ENCODE measurements at regions not wholly inside any gene's neighbourhood (a gene's known extent, or its start where the extent isn't known, plus 50 kb on each side); places are given as distances from the start of the nearest gene placed in this dataset.

DNA sequence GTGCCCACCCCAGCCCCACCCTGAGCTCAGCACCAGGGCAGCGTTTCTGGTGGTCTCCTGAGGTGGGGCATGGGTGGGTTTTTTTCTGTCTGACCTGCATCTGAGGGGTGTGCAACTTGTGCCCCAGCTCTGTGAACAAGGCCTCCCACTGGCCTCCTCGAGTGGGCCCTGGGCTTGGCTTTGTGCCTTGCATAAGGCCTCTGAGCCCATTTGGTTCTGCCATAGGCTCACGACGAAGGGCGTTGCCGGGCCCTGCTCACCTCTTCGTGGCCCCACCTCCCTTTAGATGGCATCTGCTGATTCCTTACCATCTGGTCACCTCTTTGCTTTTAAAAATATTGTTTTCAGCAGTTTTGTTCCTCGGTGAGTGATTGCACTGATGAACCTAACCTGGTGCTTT lies 127.1 kb upstream of the COL5A1 start:
- no peaks in the 10 kb centered on the region for H3K4me1 ChIP-seq
- H3K36me3 ChIP-seq: no peaks in the 10 kb centered on the region
- intact Hi-C loops (cut with DNase I; ENCODE audit: low total_unique reads): no loop called here
- no peak overlapping the region for H3K27ac ChIP-seq
- in situ Hi-C loops (cut with MboI; ENCODE audit: low pct_ligation_motif_present in 1 of 4, low pct_unique_long_range_greater_than_20kb in 1 of 4, low sequenced_read_pairs in 3 of 4): no loop called here
- H3K9me3 ChIP-seq: no peaks in the 10 kb centered on the region
- TF ChIP-seq POLR2AphosphoS5 (IDR thresholded peaks at IDR 0.05) (no peak), EP300 (IDR thresholded peaks at IDR 0.05; ENCODE audit: low read depth) (no peak), POLR2A (IDR thresholded peaks at IDR 0.05) (no peak)
- TF ChIP-seq, protein P1, sequence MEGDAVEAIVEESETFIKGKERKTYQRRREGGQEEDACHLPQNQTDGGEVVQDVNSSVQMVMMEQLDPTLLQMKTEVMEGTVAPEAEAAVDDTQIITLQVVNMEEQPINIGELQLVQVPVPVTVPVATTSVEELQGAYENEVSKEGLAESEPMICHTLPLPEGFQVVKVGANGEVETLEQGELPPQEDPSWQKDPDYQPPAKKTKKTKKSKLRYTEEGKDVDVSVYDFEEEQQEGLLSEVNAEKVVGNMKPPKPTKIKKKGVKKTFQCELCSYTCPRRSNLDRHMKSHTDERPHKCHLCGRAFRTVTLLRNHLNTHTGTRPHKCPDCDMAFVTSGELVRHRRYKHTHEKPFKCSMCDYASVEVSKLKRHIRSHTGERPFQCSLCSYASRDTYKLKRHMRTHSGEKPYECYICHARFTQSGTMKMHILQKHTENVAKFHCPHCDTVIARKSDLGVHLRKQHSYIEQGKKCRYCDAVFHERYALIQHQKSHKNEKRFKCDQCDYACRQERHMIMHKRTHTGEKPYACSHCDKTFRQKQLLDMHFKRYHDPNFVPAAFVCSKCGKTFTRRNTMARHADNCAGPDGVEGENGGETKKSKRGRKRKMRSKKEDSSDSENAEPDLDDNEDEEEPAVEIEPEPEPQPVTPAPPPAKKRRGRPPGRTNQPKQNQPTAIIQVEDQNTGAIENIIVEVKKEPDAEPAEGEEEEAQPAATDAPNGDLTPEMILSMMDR (IDR thresholded peaks at IDR 0.05): no peak
- no peaks in the 10 kb centered on the region for H3K27me3 ChIP-seq
- no peak for DNase-seq
- no peak overlapping the region for H3K4me3 ChIP-seq
- WGBS, 2 donors (ENCODE audit: low coverage in 1 of 2): 82 to 85% methylated on average over 2 to 8 of the region's 8 CpGs

DNA sequence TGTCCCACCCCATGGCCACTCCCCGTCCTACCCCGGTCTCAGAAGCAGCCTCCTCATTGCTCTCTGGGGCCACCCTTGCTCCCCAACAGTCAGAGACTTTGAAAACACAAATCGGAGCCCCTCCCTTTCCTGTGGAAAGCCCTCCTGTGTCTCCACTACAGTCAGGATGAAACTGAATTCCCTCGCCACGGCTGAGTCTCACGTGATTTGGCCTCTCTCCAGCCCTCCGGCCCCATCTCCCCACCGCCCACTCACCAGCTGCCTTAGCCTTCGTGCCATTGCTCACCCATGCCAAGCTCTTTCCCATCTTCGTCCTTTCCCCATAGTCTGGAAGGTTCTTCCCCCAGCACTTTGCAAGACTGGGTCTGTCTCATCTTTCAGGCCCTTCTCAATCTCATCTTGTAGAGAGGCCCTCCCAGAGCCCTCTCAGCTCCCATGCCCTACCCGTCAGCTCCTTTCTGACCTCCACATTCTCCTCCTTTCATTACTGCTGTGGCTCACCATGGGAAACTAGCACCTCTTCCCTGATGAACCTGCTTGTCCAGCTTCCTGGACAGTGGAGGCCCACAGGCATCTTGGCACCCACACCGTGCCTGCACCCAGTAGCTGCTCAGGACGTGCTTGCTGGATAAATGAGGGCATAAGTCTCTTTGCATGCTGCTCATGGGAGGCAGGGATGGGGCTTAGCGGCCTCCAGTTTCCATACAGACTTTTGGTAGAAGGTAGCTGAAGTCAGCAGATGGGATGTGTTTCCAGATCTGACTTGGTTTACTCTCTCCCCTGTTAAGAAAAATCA lies 126.4 kb upstream of the COL5A1 start:
- intact Hi-C loops (cut with DNase I; ENCODE audit: low total_unique reads): no loop called here
- in situ Hi-C loops (cut with MboI; ENCODE audit: low pct_ligation_motif_present in 1 of 4, low pct_unique_long_range_greater_than_20kb in 1 of 4, low sequenced_read_pairs in 3 of 4): no loop called here
- Histone ChIP-seq H3K4me1 (no peaks in the 10 kb centered on the region), H3K27ac (no peak overlapping the region), H3K36me3 (no peaks in the 10 kb centered on the region), H3K9me3 (no peaks in the 10 kb centered on the region), H3K27me3 (no peaks in the 10 kb centered on the region), H3K4me3 (no peak overlapping the region)
- TF ChIP-seq POLR2AphosphoS5 (IDR thresholded peaks at IDR 0.05) (no peak), EP300 (IDR thresholded peaks at IDR 0.05; ENCODE audit: low read depth) (no peak), POLR2A (IDR thresholded peaks at IDR 0.05) (no peak)
- TF ChIP-seq, protein P1 (IDR thresholded peaks at IDR 0.05): no peak
- no peak for DNase-seq
- WGBS, 2 donors (ENCODE audit: low coverage in 1 of 2): 42 to 64% methylated on average over 7 to 14 of the region's 14 CpGs

DNA sequence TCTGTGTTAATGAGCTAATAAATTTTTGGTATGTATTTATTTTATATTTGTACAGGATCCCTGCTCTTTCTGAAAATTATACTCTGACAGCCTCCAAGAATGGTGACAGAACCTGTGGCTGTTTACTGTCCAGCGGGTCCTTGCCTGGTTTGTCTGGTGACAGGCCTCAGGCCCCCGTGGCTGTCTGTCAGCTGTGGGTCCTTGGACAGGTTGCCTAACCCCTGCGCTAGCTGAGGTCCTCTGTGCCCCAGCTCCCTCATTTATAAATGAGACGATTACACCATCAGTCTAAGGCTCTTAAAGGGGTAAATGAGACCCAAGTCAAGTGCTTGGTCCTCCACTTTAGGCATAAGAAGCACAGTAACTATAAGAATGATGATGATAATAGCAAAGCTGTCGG lies 125.1 kb upstream of the COL5A1 start:
- in situ Hi-C loops (cut with MboI; ENCODE audit: low pct_ligation_motif_present in 1 of 4, low pct_unique_long_range_greater_than_20kb in 1 of 4, low sequenced_read_pairs in 3 of 4): no loop called here
- no peak for TF ChIP-seq POLR2A (IDR thresholded peaks at IDR 0.05)
- no peak for TF ChIP-seq EP300 (IDR thresholded peaks at IDR 0.05; ENCODE audit: low read depth)
- TF ChIP-seq POLR2AphosphoS5 (IDR thresholded peaks at IDR 0.05): no peak
- TF ChIP-seq, protein P1 (IDR thresholded peaks at IDR 0.05): no peak
- Histone ChIP-seq H3K27ac (no peak overlapping the region), H3K9me3 (no peaks in the 10 kb centered on the region), H3K4me1 (no peaks in the 10 kb centered on the region), H3K36me3 (no peaks in the 10 kb centered on the region), H3K4me3 (no peak overlapping the region), H3K27me3 (no peaks in the 10 kb centered on the region)
- intact Hi-C loops (cut with DNase I; ENCODE audit: low total_unique reads): no loop called here
- 83% methylated on average over 5 of the region's 5 CpGs; no CpG with 5 or more reads in 1 of the 2 donors for WGBS, 2 donors (ENCODE audit: low coverage in 1 of 2)
- DNase-seq: no peak

DNA sequence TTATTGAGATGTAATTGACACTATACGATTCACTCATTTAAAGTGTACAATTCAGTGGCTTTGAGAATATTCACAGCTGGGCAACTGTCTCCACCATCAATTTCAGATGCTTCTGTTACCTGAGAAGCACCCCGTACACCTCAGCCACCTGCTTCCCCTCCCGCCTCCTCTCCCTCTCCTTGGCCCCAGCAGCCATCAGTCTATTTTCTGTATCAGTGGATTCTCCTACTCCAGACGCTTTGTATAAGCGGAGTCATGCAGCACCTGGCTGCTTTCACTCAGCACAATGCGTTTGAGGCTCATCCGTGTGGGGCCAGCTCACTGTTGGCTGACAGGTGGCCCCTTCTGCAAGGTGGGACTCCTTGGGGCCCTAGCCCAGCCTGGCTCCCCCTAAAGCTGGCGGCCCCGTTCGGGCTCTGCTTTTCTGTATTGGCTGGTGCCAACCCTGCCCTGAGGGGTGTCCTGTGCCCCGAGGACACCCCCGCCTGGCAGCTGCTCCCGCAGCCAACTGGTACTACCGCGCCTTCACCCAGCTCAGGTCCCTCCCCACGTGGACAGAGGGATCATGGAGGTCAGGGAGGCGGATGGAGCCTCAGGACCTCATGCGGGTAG lies 124.4 kb upstream of the COL5A1 start:
- in situ Hi-C loops (cut with MboI; ENCODE audit: low pct_ligation_motif_present in 1 of 4, low pct_unique_long_range_greater_than_20kb in 1 of 4, low sequenced_read_pairs in 3 of 4) (no loop called here), intact Hi-C loops (cut with DNase I; ENCODE audit: low total_unique reads) (no loop called here)
- no peaks in the 10 kb centered on the region for H3K4me1 ChIP-seq
- no peaks in the 10 kb centered on the region for H3K36me3 ChIP-seq
- no peaks in the 10 kb centered on the region for H3K27me3 ChIP-seq
- H3K9me3 ChIP-seq: no peaks in the 10 kb centered on the region
- TF ChIP-seq POLR2A (IDR thresholded peaks at IDR 0.05): no peak
- no peak for TF ChIP-seq EP300 (IDR thresholded peaks at IDR 0.05; ENCODE audit: low read depth)
- TF ChIP-seq, protein P1 (IDR thresholded peaks at IDR 0.05): no peak
- no peak for TF ChIP-seq POLR2AphosphoS5 (IDR thresholded peaks at IDR 0.05)
- H3K4me3 ChIP-seq: no peak overlapping the region
- H3K27ac ChIP-seq: no peak overlapping the region
- no peak for DNase-seq
- 29 to 84% methylated on average over 1 to 18 of the region's 18 CpGs for WGBS, 2 donors (ENCODE audit: low coverage in 1 of 2)

All from transverse colon (tissue), 4 donors.